HepG2 (cell line): ENCODE measurements at regions not wholly inside any gene's neighbourhood (a gene's known extent, or its start where the extent isn't known, plus 50 kb on each side); places are given as distances from the start of the nearest gene placed in this dataset.

Experiments used
- CCDC6 ChIP-seq: sonication (generic); formaldehyde crosslinking; IDR thresholded peaks from 2 replicates; pipeline ENCODE4 v1.8.1; 2022; ENCODE audit warnings: mild to moderate bottlenecking, missing genetic modification reagents, moderate library complexity
- ETV5 ChIP-seq: IDR thresholded peaks from 2 replicates; pipeline ENCODE4 v1.6.1; 2018; ENCODE audit warnings: missing biosample characterization, missing genetic modification reagents, inconsistent platforms, borderline replicate concordance
- IRF2 ChIP-seq: IDR thresholded peaks from 2 replicates; pipeline ENCODE4 v1.6.1; 2018; ENCODE audit warnings: missing genetic modification reagents, missing compliant biosample characterization
- MBNL3 ChIP-seq: fragments of 250-450 bp; sonication (Bioruptor Pico); conservative IDR thresholded peaks from 2 replicates; pipeline ENCODE4 v1.8.0; 2022; ENCODE audit warnings: mild to moderate bottlenecking, inconsistent platforms
- PATZ1 ChIP-seq: sonication (generic); formaldehyde crosslinking; IDR thresholded peaks from 2 replicates; pipeline ENCODE4 v1.4.0; 2020; ENCODE audit warnings: missing genetic modification reagents
- REXO4 ChIP-seq: sonication (generic); formaldehyde crosslinking; IDR thresholded peaks from 2 replicates; pipeline ENCODE4 v1.8.0; 2022; ENCODE audit warnings: missing genetic modification reagents, mild to moderate bottlenecking, borderline replicate concordance
- RORA ChIP-seq: sonication (generic); formaldehyde crosslinking; IDR thresholded peaks from 2 replicates; pipeline ENCODE4 v1.5.0; 2020; ENCODE audit warnings: mild to moderate bottlenecking, missing genetic modification reagents, moderate library complexity
- RXRA ChIP-seq: sonication (generic); formaldehyde crosslinking; IDR thresholded peaks from 2 replicates; pipeline ENCODE4 v1.5.1; 2020; ENCODE audit warnings: missing genetic modification reagents
- SMYD3 ChIP-seq: sonication (generic); formaldehyde crosslinking; IDR thresholded peaks from 2 replicates; pipeline ENCODE4 v1.8.1; 2023; ENCODE audit warnings: mild to moderate bottlenecking, missing genetic modification reagents
- YY1 ChIP-seq: IDR thresholded peaks from 2 replicates; pipeline ENCODE4 v1.6.1; 2011; ENCODE audit warnings: low read length, low read depth, moderate library complexity, mild to moderate bottlenecking; ENCODE audit not compliant: insufficient read depth, insufficient replicate concordance
- ZC3H4 ChIP-seq: sonication (generic); formaldehyde crosslinking; IDR thresholded peaks from 2 replicates; pipeline ENCODE4 v1.4.0; 2020; ENCODE audit warnings: missing genetic modification reagents, borderline replicate concordance
- ZFP82 ChIP-seq: sonication (generic); formaldehyde crosslinking; IDR thresholded peaks from 2 replicates; pipeline ENCODE4 v1.5.1; 2020; ENCODE audit warnings: mild to moderate bottlenecking, missing genetic modification reagents, borderline replicate concordance
- ZHX2 ChIP-seq, 2 experiments: sonication (generic) in 1 of 2; formaldehyde crosslinking in 1 of 2; IDR thresholded peaks; 2 replicates each; pipeline versions ENCODE4 v1.6.1 to v1.9.0; 2014 to 2022; ENCODE audit warnings: antibody characterized with exemption in 1 of 2, borderline replicate concordance in 1 of 2, inconsistent platforms in 1 of 2, low read depth in 1 of 2, missing genetic modification reagents in 1 of 2
- ZNF263 ChIP-seq: sonication (generic); formaldehyde crosslinking; IDR thresholded peaks from 2 replicates; pipeline ENCODE4 v1.4.0; 2020; ENCODE audit warnings: missing genetic modification reagents
- ZNF331 ChIP-seq: sonication (generic); formaldehyde crosslinking; IDR thresholded peaks from 2 replicates; pipeline ENCODE4 v1.4.0; 2020; ENCODE audit warnings: missing genetic modification reagents
- ZNF333 ChIP-seq: sonication (generic); formaldehyde crosslinking; IDR thresholded peaks from 2 replicates; pipeline ENCODE4 v1.4.0; 2020; ENCODE audit warnings: mild to moderate bottlenecking, missing genetic modification reagents, borderline replicate concordance
- ZNF446 ChIP-seq: sonication (generic); formaldehyde crosslinking; IDR thresholded peaks from 2 replicates; pipeline ENCODE4 v1.5.0; 2020; ENCODE audit warnings: mild to moderate bottlenecking, missing genetic modification reagents
- ZNF451 ChIP-seq: sonication (generic); formaldehyde crosslinking; IDR thresholded peaks from 2 replicates; pipeline ENCODE4 v1.5.0; 2020; ENCODE audit warnings: mild to moderate bottlenecking, missing genetic modification reagents
- ZNF747 ChIP-seq: sonication (generic); formaldehyde crosslinking; IDR thresholded peaks from 2 replicates; pipeline ENCODE4 v1.8.1; 2023; ENCODE audit warnings: missing genetic modification reagents, mild to moderate bottlenecking, borderline replicate concordance
- ZNF766 ChIP-seq: sonication (generic); formaldehyde crosslinking; IDR thresholded peaks from 2 replicates; pipeline ENCODE4 v1.5.0; 2020; ENCODE audit warnings: missing genetic modification reagents, borderline replicate concordance
- TF ChIP-seq, protein P1 (sequence below): sonication (generic); formaldehyde crosslinking; IDR thresholded peaks from 2 replicates; pipeline ENCODE4 v1.8.0; 2022; ENCODE audit warnings: mild to moderate bottlenecking, missing genetic modification reagents, borderline replicate concordance

DNA sequence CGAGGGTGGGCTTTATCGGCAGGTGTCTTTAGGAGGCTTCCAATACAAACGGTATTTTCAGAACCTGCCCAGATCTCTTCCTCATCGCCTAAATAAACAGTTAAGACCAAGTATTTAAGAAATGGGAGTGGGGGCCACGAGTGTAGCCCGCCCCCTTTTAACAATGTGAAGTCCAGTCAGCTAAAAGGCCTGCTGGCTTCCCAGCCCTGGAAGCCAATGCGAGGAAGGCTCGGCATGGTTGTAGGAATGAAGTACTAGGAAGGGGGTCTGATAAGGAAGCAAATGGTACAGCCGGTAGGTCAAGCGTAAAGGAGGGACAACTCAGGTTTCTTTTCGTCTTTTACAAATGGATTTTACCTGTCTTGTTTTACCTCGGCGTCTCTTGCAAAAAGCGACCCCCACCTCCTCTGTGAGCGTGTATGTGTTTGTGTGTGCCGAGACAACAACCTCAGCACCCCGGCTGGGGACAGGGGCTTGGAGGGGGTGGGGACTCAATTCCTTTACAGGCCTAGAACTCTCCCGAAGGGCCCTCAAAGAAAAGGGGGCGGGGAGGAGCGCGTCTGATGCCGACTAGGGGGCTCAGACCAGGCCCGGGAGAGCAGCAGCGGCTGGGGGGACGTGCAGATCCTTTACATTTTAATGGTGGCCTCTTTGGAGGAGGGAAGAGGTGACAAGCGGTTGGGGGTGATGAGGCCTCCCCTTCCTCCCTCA, 147.6 kb downstream of the GPR85 start (continued):
- TF ChIP-seq ZNF446 (CRISPR knock-in tag): no peak
- 0 out of 2 replicates have a peak, but pooled peaks have one; percentile 53 for TF ChIP-seq RORA (CRISPR knock-in tag)
- peak; percentile 80 for TF ChIP-seq PATZ1
- TF ChIP-seq ZNF333 (CRISPR knock-in tag): no peak
- no peak for TF ChIP-seq ZNF766
- no peak for TF ChIP-seq IRF2 (CRISPR knock-in tag)
- TF ChIP-seq RXRA (CRISPR knock-in tag): no peak
- 0 out of 2 replicates have a peak, but pooled peaks have one; percentile 20 for TF ChIP-seq ZFP82 (CRISPR knock-in tag)
- TF ChIP-seq SMYD3 (CRISPR knock-in tag): no peak
- TF ChIP-seq ZC3H4: no peak
- TF ChIP-seq, protein P1, sequence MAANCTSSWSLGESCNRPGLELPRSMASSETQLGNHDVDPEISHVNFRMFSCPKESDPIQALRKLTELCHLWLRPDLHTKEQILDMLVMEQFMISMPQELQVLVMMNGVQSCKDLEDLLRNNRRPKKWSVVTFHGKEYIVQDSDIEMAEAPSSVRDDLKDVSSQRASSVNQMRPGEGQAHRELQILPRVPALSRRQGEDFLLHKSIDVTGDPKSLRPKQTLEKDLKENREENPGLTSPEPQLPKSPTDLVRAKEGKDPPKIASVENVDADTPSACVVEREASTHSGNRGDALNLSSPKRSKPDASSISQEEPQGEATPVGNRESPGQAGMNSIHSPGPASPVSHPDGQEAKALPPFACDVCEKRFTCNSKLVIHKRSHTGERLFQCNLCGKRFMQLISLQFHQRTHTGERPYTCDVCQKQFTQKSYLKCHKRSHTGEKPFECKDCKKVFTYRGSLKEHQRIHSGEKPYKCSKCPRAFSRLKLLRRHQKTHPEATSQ (CRISPR knock-in tag): no peak
- TF ChIP-seq CCDC6: no peak
- TF ChIP-seq YY1: no peak
- 0 out of 2 replicates have a peak, but pooled peaks have one; percentile 34 for TF ChIP-seq ZNF747 (CRISPR knock-in tag)
- TF ChIP-seq ZNF451: 0 out of 2 replicates have a peak, but pooled peaks have one; percentile 33
- TF ChIP-seq ZNF263 (CRISPR knock-in tag): no peak
- TF ChIP-seq MBNL3 (CRISPR knock-in tag): no peak
- TF ChIP-seq REXO4 (CRISPR knock-in tag): no peak
- TF ChIP-seq ZNF331 (CRISPR knock-in tag): no peak
- TF ChIP-seq ETV5 (CRISPR knock-in tag): no peak
- TF ChIP-seq ZHX2 (IDR thresholded peaks at IDR 0.05; ENCODE audit: low read depth): no peak
- TF ChIP-seq ZHX2 (CRISPR knock-in tag; IDR thresholded peaks at IDR 0.05; ENCODE audit: borderline replicate concordance): no peak
